GM12891 (cell line): ENCODE measurements at regions not wholly inside any gene's neighbourhood (a gene's known extent, or its start where the extent isn't known, plus 50 kb on each side); places are given as distances from the start of the nearest gene placed in this dataset.

Experiments
- DNase-seq: peaks from one replicate; pipeline ENCODE4 v3.0.0; 2011; ENCODE audit warnings: low spot score; ENCODE audit not compliant: insufficient read length
- FAIRE-seq: peaks from 2 replicates; lab custom pipeline; 2011; peaks lifted over from hg19 to GRCh38; lab: Jason Lieb, UNC
- PAX5 ChIP-seq: IDR thresholded peaks from 2 replicates; pipeline ENCODE4 v1.6.1; 2011; ENCODE audit warnings: low read length, moderate library complexity, mild to moderate bottlenecking; ENCODE audit not compliant: insufficient read depth, severe bottlenecking
- POLR2A ChIP-seq: IDR thresholded peaks from 2 replicates; pipeline ENCODE4 v1.6.1; 2011; ENCODE audit warnings: low read depth, low read length, control low read depth
- POLR2AphosphoS5 ChIP-seq: IDR thresholded peaks from 2 replicates; pipeline ENCODE4 v1.6.1; 2011; ENCODE audit warnings: low read depth, low read length, control low read depth
- POU2F2 ChIP-seq: IDR thresholded peaks from 2 replicates; pipeline ENCODE4 v1.6.1; 2011; ENCODE audit warnings: low read depth, mild to moderate bottlenecking, control low read depth, low read length, moderate library complexity
- SPI1 ChIP-seq: IDR thresholded peaks from 2 replicates; pipeline ENCODE4 v1.6.1; 2011; ENCODE audit warnings: low read depth, low read length, control low read depth
- TAF1 ChIP-seq: IDR thresholded peaks from 2 replicates; pipeline ENCODE4 v1.6.1; 2011; ENCODE audit warnings: low read depth, low read length, control low read depth

- FAIRE-seq, result no peak
These were observed 90.1 kb upstream of the NEURL1B start for GRCh38 chr5:172550996-172551395.

DNA sequence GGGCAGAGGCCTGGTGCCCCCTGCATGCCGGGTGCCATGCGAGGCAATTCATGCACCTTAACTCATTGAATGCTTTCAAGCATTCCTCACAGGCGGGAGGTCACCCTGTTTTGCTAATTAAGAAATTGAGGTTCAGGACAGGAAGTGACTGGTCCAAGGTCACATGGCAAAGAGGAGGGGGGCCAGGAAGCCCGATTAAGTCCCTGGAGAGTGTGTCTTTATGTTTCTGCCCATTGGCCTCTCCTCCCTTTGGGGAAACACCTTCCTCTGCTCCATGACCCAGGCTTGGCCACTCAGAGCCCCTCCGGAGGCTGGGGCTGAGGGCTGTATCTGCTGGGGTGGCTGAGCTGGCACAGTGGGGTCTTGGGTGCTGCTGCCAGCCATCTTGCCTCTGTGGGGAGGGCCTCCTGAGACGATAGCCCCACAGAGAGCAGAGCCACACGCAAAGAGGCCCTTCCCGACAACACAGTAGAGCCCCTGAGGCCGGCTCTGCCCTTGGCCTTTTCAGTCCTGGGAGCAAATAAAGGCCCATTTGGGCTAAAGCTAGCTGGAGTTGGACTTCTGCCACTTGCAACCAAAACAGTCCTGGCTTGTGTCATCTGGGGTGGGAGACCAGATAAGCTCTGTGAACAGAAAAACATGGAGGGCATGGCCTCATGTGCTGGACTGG is 90.8 kb upstream of the NEURL1B start:
- DNase-seq (no peak), FAIRE-seq (no peak)
- TF ChIP-seq POLR2AphosphoS5 (no peak), POLR2A (no peak), PAX5 (no peak), SPI1 (no peak), TAF1 (no peak)

More at GRCh38 chr5:172550996-172551395, 90.1 kb upstream of the NEURL1B start:
- TF ChIP-seq SPI1, result no peak
- TF ChIP-seq POU2F2, result no peak
- TF ChIP-seq PAX5, result no peak
- TF ChIP-seq POLR2AphosphoS5, result no peak
- DNase-seq, result no peak

DNA sequence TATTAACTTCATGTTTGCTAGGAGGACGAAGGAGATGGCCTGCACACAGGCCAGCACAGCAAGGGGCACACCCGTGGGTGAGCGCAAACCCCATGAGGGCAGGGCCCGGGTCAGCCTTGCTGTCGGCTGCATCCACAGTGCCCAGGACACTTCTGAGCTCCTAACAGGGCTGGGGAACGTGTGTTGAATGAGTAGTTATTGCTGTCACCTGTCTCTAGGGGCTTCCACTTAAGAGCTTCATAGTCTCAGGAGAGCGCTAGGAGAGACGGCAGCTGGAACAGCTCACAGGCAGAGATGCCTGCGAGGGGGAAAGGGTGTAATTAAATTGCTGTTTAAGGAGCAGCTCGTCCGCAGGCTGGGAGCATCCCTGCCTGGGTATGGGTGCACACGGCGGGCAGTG is 91.4 kb upstream of the NEURL1B start:
- no peak for TF ChIP-seq POU2F2
- no peak for TF ChIP-seq SPI1
- DNase-seq, result no peak

GRCh38 chr5:172548981-172549687 is 91.9 kb upstream of the NEURL1B start:
- TF ChIP-seq PAX5 (no peak), TAF1 (no peak), POLR2A (no peak), POU2F2 (no peak), POLR2AphosphoS5 (no peak), SPI1 (no peak)
- no peak for FAIRE-seq
- DNase-seq, result no peak

More for the DNA sequence above, 91.4 kb upstream of the NEURL1B start:
- no peak for FAIRE-seq

DNA sequence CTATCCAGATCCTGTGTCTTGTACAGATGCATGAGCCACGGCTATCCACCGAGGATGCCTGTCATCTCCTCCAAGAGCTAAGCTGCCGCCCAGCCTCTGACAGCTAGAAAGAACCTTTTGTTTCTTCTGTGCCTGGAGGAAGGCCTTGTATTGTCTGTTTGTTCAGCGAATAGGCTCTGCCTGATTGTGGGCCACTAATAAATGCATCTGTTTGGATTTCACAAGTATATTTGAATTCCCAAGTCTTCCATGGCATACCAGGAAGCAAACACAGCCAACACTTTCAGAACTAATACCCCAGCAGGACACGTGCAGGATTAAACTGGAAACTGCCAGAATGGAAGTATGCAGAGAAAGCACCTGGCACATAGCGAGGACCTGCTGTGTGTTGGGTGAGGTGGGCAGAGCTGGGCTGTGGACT is 92.7 kb upstream of the NEURL1B start:
- no peak for TF ChIP-seq POU2F2
- no peak for TF ChIP-seq PAX5
- no peak for TF ChIP-seq TAF1
- no peak for TF ChIP-seq POLR2A
- TF ChIP-seq SPI1, result no peak
- TF ChIP-seq POLR2AphosphoS5, result no peak
- no peak for FAIRE-seq

GRCh38 chr5:172546196-172546595 is 91.9 kb upstream of the SH3PXD2B start:
- DNase-seq, result no peak
- FAIRE-seq, result no peak
- TF ChIP-seq POLR2AphosphoS5 (no peak), POU2F2 (no peak), POLR2A (no peak), PAX5 (no peak), TAF1 (no peak), SPI1 (no peak)

More for the DNA sequence above, 92.7 kb upstream of the NEURL1B start:
- DNase-seq, result no peak

- FAIRE-seq (no peak), DNase-seq (no peak)
- TF ChIP-seq TAF1, result no peak
- no peak for TF ChIP-seq SPI1
- TF ChIP-seq POU2F2, result no peak
- TF ChIP-seq PAX5, result no peak
- no peak for TF ChIP-seq POLR2AphosphoS5
- TF ChIP-seq POLR2A, result no peak
These were observed 91.0 kb upstream of the SH3PXD2B start for GRCh38 chr5:172545291-172545801.

GRCh38 chr5:172544371-172545095 is 90.2 kb upstream of the SH3PXD2B start:
- no peak for FAIRE-seq
- TF ChIP-seq PAX5, result no peak
- TF ChIP-seq TAF1, result no peak
- no peak for TF ChIP-seq SPI1
- no peak for TF ChIP-seq POLR2AphosphoS5
- no peak for TF ChIP-seq POU2F2
- TF ChIP-seq POLR2A, result no peak
- DNase-seq, result no peak
